ENCODE measurements at regions not wholly inside any gene's neighbourhood (a gene's known extent, or its start where the extent isn't known, plus 50 kb on each side); places are given as distances from the start of the nearest gene placed in this dataset.

DNA sequence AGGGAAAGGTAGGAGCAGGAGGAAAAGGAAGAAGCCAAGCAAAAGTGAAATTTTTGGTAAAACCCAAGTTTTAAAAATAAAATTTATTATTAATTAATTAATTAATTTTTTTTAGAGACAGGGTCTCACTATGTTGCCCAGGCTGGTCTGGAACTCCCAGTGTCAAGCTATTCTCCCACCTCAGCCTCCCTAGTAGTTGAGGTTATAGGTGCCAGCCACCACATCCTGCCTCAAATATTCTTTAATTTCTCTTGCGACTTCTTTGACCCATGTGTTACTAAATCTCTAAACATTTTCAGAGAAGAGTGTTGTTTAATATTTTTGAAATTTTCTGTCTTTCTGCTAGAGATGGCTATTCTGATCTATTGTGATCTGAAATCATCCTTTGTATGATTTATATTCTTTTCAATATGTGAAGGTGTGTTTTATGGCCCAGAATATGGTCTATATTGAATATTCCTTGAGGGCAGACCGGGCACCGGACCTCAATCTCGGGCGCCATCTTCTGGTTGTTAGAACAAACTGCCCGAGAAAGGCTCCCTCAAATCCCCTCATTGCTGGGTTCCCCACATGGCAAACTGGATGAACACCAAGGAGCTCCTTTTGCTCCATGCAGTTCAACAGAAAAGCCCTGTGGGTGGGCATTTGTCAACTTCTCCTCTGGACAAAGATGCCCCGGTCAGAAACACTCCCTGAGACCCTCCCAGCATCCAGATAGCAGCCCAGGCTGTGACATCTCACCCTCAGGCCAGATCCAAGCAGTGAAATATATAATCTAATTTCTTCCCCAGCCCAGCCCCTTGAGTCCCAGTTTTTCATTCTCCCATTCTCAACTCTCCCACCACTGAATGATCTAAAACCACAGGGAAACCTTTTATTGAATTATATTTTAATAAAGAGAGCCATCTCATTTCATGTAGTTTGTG is 110.5 kb downstream of the ASCL4 start (continued):
- TF ChIP-seq, protein P1, sequence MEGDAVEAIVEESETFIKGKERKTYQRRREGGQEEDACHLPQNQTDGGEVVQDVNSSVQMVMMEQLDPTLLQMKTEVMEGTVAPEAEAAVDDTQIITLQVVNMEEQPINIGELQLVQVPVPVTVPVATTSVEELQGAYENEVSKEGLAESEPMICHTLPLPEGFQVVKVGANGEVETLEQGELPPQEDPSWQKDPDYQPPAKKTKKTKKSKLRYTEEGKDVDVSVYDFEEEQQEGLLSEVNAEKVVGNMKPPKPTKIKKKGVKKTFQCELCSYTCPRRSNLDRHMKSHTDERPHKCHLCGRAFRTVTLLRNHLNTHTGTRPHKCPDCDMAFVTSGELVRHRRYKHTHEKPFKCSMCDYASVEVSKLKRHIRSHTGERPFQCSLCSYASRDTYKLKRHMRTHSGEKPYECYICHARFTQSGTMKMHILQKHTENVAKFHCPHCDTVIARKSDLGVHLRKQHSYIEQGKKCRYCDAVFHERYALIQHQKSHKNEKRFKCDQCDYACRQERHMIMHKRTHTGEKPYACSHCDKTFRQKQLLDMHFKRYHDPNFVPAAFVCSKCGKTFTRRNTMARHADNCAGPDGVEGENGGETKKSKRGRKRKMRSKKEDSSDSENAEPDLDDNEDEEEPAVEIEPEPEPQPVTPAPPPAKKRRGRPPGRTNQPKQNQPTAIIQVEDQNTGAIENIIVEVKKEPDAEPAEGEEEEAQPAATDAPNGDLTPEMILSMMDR (IDR thresholded peaks at IDR 0.05 in 2 of 3, conservative IDR thresholded peaks at IDR 0.05 in 1 of 3; ENCODE audit: insufficient read depth in 2 of 3, low read depth in 1 of 3, low read length in 3 of 3), result peak; percentile 80 to 87 (median 82)
- no peak for TF ChIP-seq HNRNPK (IDR thresholded peaks at IDR 0.05; ENCODE audit: low read depth, low read length, poor library complexity, severe bottlenecking)
- TF ChIP-seq, protein P2, sequence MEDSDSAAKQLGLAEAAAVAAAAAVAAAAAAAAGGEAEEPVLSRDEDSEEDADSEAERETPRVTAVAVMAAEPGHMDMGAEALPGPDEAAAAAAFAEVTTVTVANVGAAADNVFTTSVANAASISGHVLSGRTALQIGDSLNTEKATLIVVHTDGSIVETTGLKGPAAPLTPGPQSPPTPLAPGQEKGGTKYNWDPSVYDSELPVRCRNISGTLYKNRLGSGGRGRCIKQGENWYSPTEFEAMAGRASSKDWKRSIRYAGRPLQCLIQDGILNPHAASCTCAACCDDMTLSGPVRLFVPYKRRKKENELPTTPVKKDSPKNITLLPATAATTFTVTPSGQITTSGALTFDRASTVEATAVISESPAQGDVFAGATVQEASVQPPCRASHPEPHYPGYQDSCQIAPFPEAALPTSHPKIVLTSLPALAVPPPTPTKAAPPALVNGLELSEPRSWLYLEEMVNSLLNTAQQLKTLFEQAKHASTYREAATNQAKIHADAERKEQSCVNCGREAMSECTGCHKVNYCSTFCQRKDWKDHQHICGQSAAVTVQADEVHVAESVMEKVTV (CRISPR knock-in tag; IDR thresholded peaks at IDR 0.05), result peak; percentile 50; the same call in 1 of the 2 replicates
- no peak for TF ChIP-seq FOXJ2 (tag; IDR thresholded peaks at IDR 0.05)
- no peak for TF ChIP-seq CEBPG (CRISPR knock-in tag; IDR thresholded peaks at IDR 0.05)
- no peak for TF ChIP-seq CEBPG (tag; conservative IDR thresholded peaks at IDR 0.05 in 1 of 2, IDR thresholded peaks at IDR 0.05 in 1 of 2)
- no peak for TF ChIP-seq EHMT2 (IDR thresholded peaks at IDR 0.05)
- TF ChIP-seq RB1 (IDR thresholded peaks at IDR 0.05; ENCODE audit: low read depth), result no peak
- TF ChIP-seq ZNF384 (IDR thresholded peaks at IDR 0.05; ENCODE audit: low read depth, low read length), result 0 out of 2 replicates have a peak, but pooled peaks have one; percentile 29
- no peak for TF ChIP-seq CSDE1 (IDR thresholded peaks at IDR 0.05)
- TF ChIP-seq, protein P3, sequence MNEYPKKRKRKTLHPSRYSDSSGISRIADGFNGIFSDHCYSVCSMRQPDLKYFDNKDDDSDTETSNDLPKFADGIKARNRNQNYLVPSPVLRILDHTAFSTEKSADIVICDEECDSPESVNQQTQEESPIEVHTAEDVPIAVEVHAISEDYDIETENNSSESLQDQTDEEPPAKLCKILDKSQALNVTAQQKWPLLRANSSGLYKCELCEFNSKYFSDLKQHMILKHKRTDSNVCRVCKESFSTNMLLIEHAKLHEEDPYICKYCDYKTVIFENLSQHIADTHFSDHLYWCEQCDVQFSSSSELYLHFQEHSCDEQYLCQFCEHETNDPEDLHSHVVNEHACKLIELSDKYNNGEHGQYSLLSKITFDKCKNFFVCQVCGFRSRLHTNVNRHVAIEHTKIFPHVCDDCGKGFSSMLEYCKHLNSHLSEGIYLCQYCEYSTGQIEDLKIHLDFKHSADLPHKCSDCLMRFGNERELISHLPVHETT (CRISPR knock-in tag; conservative IDR thresholded peaks at IDR 0.05 in 1 of 2, IDR thresholded peaks at IDR 0.05 in 1 of 2), result no peak
- TF ChIP-seq DACH1 (IDR thresholded peaks at IDR 0.05; ENCODE audit: partially characterized antibody), result no peak
- no peak for TF ChIP-seq GABPB2 (CRISPR knock-in tag; conservative IDR thresholded peaks at IDR 0.05)

Data from K562 (cell line).